Activated naive CD4-positive, alpha-beta T cell treated with anti-CD3 and anti-CD28 coated beads, Interleukin-2, amount 50 U/mL, for 24 hours (primary cell): ENCODE measurements at regions not wholly inside any gene's neighbourhood (a gene's known extent, or its start where the extent isn't known, plus 50 kb on each side); places are given as distances from the start of the nearest gene placed in this dataset.

Experiments used
- H3K27ac Mint-ChIP-seq: one replicate; pipeline ENCODE4 v1.8.0; 2021; ENCODE audit warnings: mild to moderate bottlenecking, mixed read lengths
- H3K27me3 Mint-ChIP-seq: one replicate; pipeline ENCODE4 v1.8.0; 2021; ENCODE audit warnings: mixed read lengths
- H3K36me3 Mint-ChIP-seq: one replicate; pipeline ENCODE4 v1.8.0; 2021; ENCODE audit warnings: mixed read lengths
- H3K4me1 Mint-ChIP-seq: one replicate; pipeline ENCODE4 v1.8.0; 2021; ENCODE audit warnings: mixed read lengths
- H3K4me3 Mint-ChIP-seq: one replicate; pipeline ENCODE4 v1.8.0; 2021; ENCODE audit warnings: mild to moderate bottlenecking, mixed read lengths
- H3K9me3 Mint-ChIP-seq: one replicate; pipeline ENCODE4 v1.8.0; 2021; ENCODE audit warnings: mixed read lengths

GRCh38 chr15:62488387-62488786 is 323.3 kb upstream of the C2CD4B start:
- Mint-ChIP-seq H3K4me1 (no peaks in the 10 kb centered on the region), H3K27ac (no peak overlapping the region), H3K27me3 (peaks cover 3% of the 10 kb centered on the region), H3K9me3 (no peaks in the 10 kb centered on the region), H3K36me3 (no peaks in the 10 kb centered on the region), H3K4me3 (no peak overlapping the region)

GRCh38 chr15:62491642-62492041 is 326.6 kb upstream of the C2CD4B start:
- H3K27ac Mint-ChIP-seq: peak overlapping the region; percentile 39
- peaks cover 3% of the 10 kb centered on the region for H3K27me3 Mint-ChIP-seq

GRCh38 chr15:62492900-62493299 is 327.8 kb upstream of the C2CD4B start:
- no peaks in the 10 kb centered on the region for H3K4me1 Mint-ChIP-seq
- H3K27ac Mint-ChIP-seq: no peak overlapping the region
- H3K27me3 Mint-ChIP-seq: peaks cover 3% of the 10 kb centered on the region
- no peaks in the 10 kb centered on the region for H3K36me3 Mint-ChIP-seq
- no peaks in the 10 kb centered on the region for H3K9me3 Mint-ChIP-seq
- no peak overlapping the region for H3K4me3 Mint-ChIP-seq

More at GRCh38 chr15:62491642-62492041, 326.6 kb upstream of the C2CD4B start:
- Mint-ChIP-seq H3K4me3 (no peak overlapping the region), H3K9me3 (no peaks in the 10 kb centered on the region), H3K4me1 (no peaks in the 10 kb centered on the region), H3K36me3 (no peaks in the 10 kb centered on the region)

GRCh38 chr15:62494197-62494596 is 329.1 kb upstream of the C2CD4B start:
- peaks cover 2% of the 10 kb centered on the region for H3K27me3 Mint-ChIP-seq
- H3K4me3 Mint-ChIP-seq: no peak overlapping the region
- no peak overlapping the region for H3K27ac Mint-ChIP-seq
- H3K4me1 Mint-ChIP-seq: no peaks in the 10 kb centered on the region
- H3K36me3 Mint-ChIP-seq: no peaks in the 10 kb centered on the region
- no peaks in the 10 kb centered on the region for H3K9me3 Mint-ChIP-seq

- Mint-ChIP-seq H3K27ac (no peak overlapping the region), H3K4me3 (no peak overlapping the region), H3K4me1 (no peaks in the 10 kb centered on the region), H3K27me3 (no peaks in the 10 kb centered on the region), H3K9me3 (no peaks in the 10 kb centered on the region), H3K36me3 (no peaks in the 10 kb centered on the region)
Observed at GRCh38 chr15:62495670-62496614, 330.9 kb upstream of the C2CD4B start.

GRCh38 chr15:62497356-62497755 is 332.3 kb upstream of the C2CD4B start:
- no peaks in the 10 kb centered on the region for H3K36me3 Mint-ChIP-seq
- no peaks in the 10 kb centered on the region for H3K27me3 Mint-ChIP-seq
- no peaks in the 10 kb centered on the region for H3K9me3 Mint-ChIP-seq
- H3K4me3 Mint-ChIP-seq: no peak overlapping the region
- no peak overlapping the region for H3K27ac Mint-ChIP-seq
- no peaks in the 10 kb centered on the region for H3K4me1 Mint-ChIP-seq

GRCh38 chr15:62498278-62498677 is 333.2 kb upstream of the C2CD4B start:
- Mint-ChIP-seq H3K36me3 (no peaks in the 10 kb centered on the region), H3K27me3 (no peaks in the 10 kb centered on the region), H3K4me1 (no peaks in the 10 kb centered on the region), H3K9me3 (no peaks in the 10 kb centered on the region), H3K4me3 (no peak overlapping the region), H3K27ac (no peak overlapping the region)

- H3K4me1 Mint-ChIP-seq: no peaks in the 10 kb centered on the region
- no peaks in the 10 kb centered on the region for H3K9me3 Mint-ChIP-seq
- H3K27ac Mint-ChIP-seq: no peak overlapping the region
- H3K4me3 Mint-ChIP-seq: no peak overlapping the region
- no peaks in the 10 kb centered on the region for H3K27me3 Mint-ChIP-seq
- no peaks in the 10 kb centered on the region for H3K36me3 Mint-ChIP-seq
Observed at GRCh38 chr15:62498712-62499111, 333.6 kb upstream of the C2CD4B start.

GRCh38 chr15:62500325-62500724 is 335.2 kb upstream of the C2CD4B start:
- no peaks in the 10 kb centered on the region for H3K9me3 Mint-ChIP-seq
- no peaks in the 10 kb centered on the region for H3K4me1 Mint-ChIP-seq
- no peaks in the 10 kb centered on the region for H3K36me3 Mint-ChIP-seq
- H3K4me3 Mint-ChIP-seq: no peak overlapping the region
- no peaks in the 10 kb centered on the region for H3K27me3 Mint-ChIP-seq
- no peak overlapping the region for H3K27ac Mint-ChIP-seq

- H3K4me1 Mint-ChIP-seq: no peaks in the 10 kb centered on the region
- H3K27ac Mint-ChIP-seq: no peak overlapping the region
- H3K27me3 Mint-ChIP-seq: no peaks in the 10 kb centered on the region
- no peaks in the 10 kb centered on the region for H3K9me3 Mint-ChIP-seq
- H3K36me3 Mint-ChIP-seq: no peaks in the 10 kb centered on the region
- H3K4me3 Mint-ChIP-seq: no peak overlapping the region
Observed at GRCh38 chr15:62502451-62502850, 337.4 kb upstream of the C2CD4B start.

GRCh38 chr15:62503451-62503850 is 338.4 kb upstream of the C2CD4B start:
- H3K27ac Mint-ChIP-seq: no peak overlapping the region
- H3K4me3 Mint-ChIP-seq: no peak overlapping the region
- H3K4me1 Mint-ChIP-seq: no peaks in the 10 kb centered on the region
- no peaks in the 10 kb centered on the region for H3K27me3 Mint-ChIP-seq
- no peaks in the 10 kb centered on the region for H3K36me3 Mint-ChIP-seq
- H3K9me3 Mint-ChIP-seq: no peaks in the 10 kb centered on the region

GRCh38 chr15:62505762-62506161 is 340.7 kb upstream of the C2CD4B start:
- H3K27me3 Mint-ChIP-seq: no peaks in the 10 kb centered on the region
- no peak overlapping the region for H3K27ac Mint-ChIP-seq
- H3K4me1 Mint-ChIP-seq: no peaks in the 10 kb centered on the region
- H3K9me3 Mint-ChIP-seq: no peaks in the 10 kb centered on the region
- H3K4me3 Mint-ChIP-seq: no peak overlapping the region
- H3K36me3 Mint-ChIP-seq: no peaks in the 10 kb centered on the region

- H3K36me3 Mint-ChIP-seq: no peaks in the 10 kb centered on the region
- H3K9me3 Mint-ChIP-seq: no peaks in the 10 kb centered on the region
- no peak overlapping the region for H3K27ac Mint-ChIP-seq
- no peak overlapping the region for H3K4me3 Mint-ChIP-seq
- H3K4me1 Mint-ChIP-seq: no peaks in the 10 kb centered on the region
- H3K27me3 Mint-ChIP-seq: no peaks in the 10 kb centered on the region
Observed at GRCh38 chr15:62506217-62506805, 341.2 kb upstream of the C2CD4B start.

GRCh38 chr15:62509395-62509958 is 344.4 kb upstream of the C2CD4B start:
- Mint-ChIP-seq H3K27me3 (peaks cover 8% of the 10 kb centered on the region), H3K4me1 (no peaks in the 10 kb centered on the region), H3K36me3 (no peaks in the 10 kb centered on the region), H3K9me3 (no peaks in the 10 kb centered on the region), H3K27ac (no peak overlapping the region), H3K4me3 (no peak overlapping the region)

- Mint-ChIP-seq H3K4me3 (no peak overlapping the region), H3K36me3 (no peaks in the 10 kb centered on the region), H3K4me1 (no peaks in the 10 kb centered on the region), H3K27ac (no peak overlapping the region), H3K27me3 (peaks cover 16% of the 10 kb centered on the region), H3K9me3 (no peaks in the 10 kb centered on the region)
Observed at GRCh38 chr15:62510791-62511190, 345.7 kb upstream of the C2CD4B start.

- Mint-ChIP-seq H3K4me3 (no peak overlapping the region), H3K27ac (no peak overlapping the region), H3K4me1 (no peaks in the 10 kb centered on the region), H3K36me3 (no peaks in the 10 kb centered on the region), H3K9me3 (no peaks in the 10 kb centered on the region), H3K27me3 (peaks cover 24% of the 10 kb centered on the region)
Observed at GRCh38 chr15:62512904-62513303, 347.8 kb upstream of the C2CD4B start.
